ENCODE measurements at regions not wholly inside any gene's neighbourhood (a gene's known extent, or its start where the extent isn't known, plus 50 kb on each side); places are given as distances from the start of the nearest gene placed in this dataset.

GRCh38 chr14:85252011-85252410, 277.9 kb upstream of the FLRT2 start:
- no peaks in the 10 kb centered on the region for H3K9me3 ChIP-seq (ENCODE audit: insufficient read depth, low read depth, low read length)
- H3K4ac ChIP-seq (ENCODE audit: low read depth, low read length), result no peak overlapping the region
- H2BK5ac ChIP-seq (ENCODE audit: low read depth, low read length, poor library complexity), result no peak overlapping the region
- H3K23ac ChIP-seq (ENCODE audit: low read length), result no peak overlapping the region
- DNase-seq, result no peak
- H2AK5ac ChIP-seq (ENCODE audit: low read length), result no peak overlapping the region
- no peak overlapping the region for H3K27ac ChIP-seq (ENCODE audit: low read depth, low read length)
- no peak overlapping the region for H2BK12ac ChIP-seq (ENCODE audit: low read length)
- H3K79me1 ChIP-seq (ENCODE audit: low read length), result peaks cover 5% of the 10 kb centered on the region
- H4K91ac ChIP-seq (ENCODE audit: low read depth, low read length), result no peak overlapping the region
- peaks cover 6 to 7% of the 10 kb centered on the region in 2 experiments for H3K4me1 ChIP-seq (ENCODE audit: control insufficient read depth in 1 of 2, insufficient read depth in 2 of 2, low read length in 2 of 2)
- H3K36me3 ChIP-seq (ENCODE audit: control insufficient read depth in 1 of 2, insufficient read depth in 2 of 2, low read length in 2 of 2), result no peaks in the 10 kb centered on the region
- WGBS (ENCODE audit: extremely low coverage, insufficient coverage, insufficient read length), result no CpG with 5 or more reads among the region's 1 CpG
- H3K18ac ChIP-seq (ENCODE audit: low read length), result no peak overlapping the region
- H3K14ac ChIP-seq (ENCODE audit: low read length), result no peak overlapping the region
- H3K4me3 ChIP-seq (ENCODE audit: low read depth, low read length), result no peak overlapping the region
- H2BK120ac ChIP-seq (ENCODE audit: insufficient read depth, low read length, poor library complexity), result no peak overlapping the region
- no peak overlapping the region for H3K9ac ChIP-seq (ENCODE audit: low read length)
- no peak overlapping the region for H4K12ac ChIP-seq (ENCODE audit: low read depth, low read length)
- no peak overlapping the region for H4K8ac ChIP-seq (ENCODE audit: low read depth, low read length)
- no peaks in the 10 kb centered on the region for H3K27me3 ChIP-seq (ENCODE audit: insufficient read depth, low read length)
- H3K79me2 ChIP-seq (ENCODE audit: control insufficient read depth, insufficient read depth, low read length, poor library complexity), result no peaks in the 10 kb centered on the region
- H3K4me2 ChIP-seq (ENCODE audit: low read length), result no peak overlapping the region
- H2AFZ ChIP-seq (ENCODE audit: insufficient read depth, low read length, poor library complexity), result no peak overlapping the region

- Histone ChIP-seq H3K9ac (ENCODE audit: low read length) (no peak overlapping the region), H3K23ac (ENCODE audit: low read length) (no peak overlapping the region), H2BK120ac (ENCODE audit: insufficient read depth, low read length, poor library complexity) (no peak overlapping the region), H3K4me1 (ENCODE audit: control insufficient read depth in 1 of 2, insufficient read depth in 2 of 2, low read length in 2 of 2) (peaks cover under 1% of the 10 kb centered on the region in 2 experiments), H3K27ac (ENCODE audit: low read depth, low read length) (no peak overlapping the region), H4K91ac (ENCODE audit: low read depth, low read length) (no peak overlapping the region), H3K27me3 (ENCODE audit: insufficient read depth, low read length) (no peaks in the 10 kb centered on the region), H2BK5ac (ENCODE audit: low read depth, low read length, poor library complexity) (no peak overlapping the region), H3K36me3 (ENCODE audit: control insufficient read depth in 1 of 2, insufficient read depth in 2 of 2, low read length in 2 of 2) (no peaks in the 10 kb centered on the region), H3K4me2 (ENCODE audit: low read length) (no peak overlapping the region), H3K18ac (ENCODE audit: low read length) (no peak overlapping the region), H3K4me3 (ENCODE audit: low read depth, low read length) (no peak overlapping the region), H3K9me3 (ENCODE audit: insufficient read depth, low read depth, low read length) (no peaks in the 10 kb centered on the region), H3K79me1 (ENCODE audit: low read length) (peaks cover under 1% of the 10 kb centered on the region), H2AK5ac (ENCODE audit: low read length) (no peak overlapping the region), H4K12ac (ENCODE audit: low read depth, low read length) (no peak overlapping the region), H3K79me2 (ENCODE audit: control insufficient read depth, insufficient read depth, low read length, poor library complexity) (no peaks in the 10 kb centered on the region), H4K8ac (ENCODE audit: low read depth, low read length) (no peak overlapping the region), H2AFZ (ENCODE audit: insufficient read depth, low read length, poor library complexity) (no peak overlapping the region), H2BK12ac (ENCODE audit: low read length) (no peak overlapping the region), H3K4ac (ENCODE audit: low read depth, low read length) (no peak overlapping the region), H3K14ac (ENCODE audit: low read length) (no peak overlapping the region)
- no peak for DNase-seq
Measured at GRCh38 chr14:85254711-85255110, 275.2 kb upstream of the FLRT2 start.

DNA sequence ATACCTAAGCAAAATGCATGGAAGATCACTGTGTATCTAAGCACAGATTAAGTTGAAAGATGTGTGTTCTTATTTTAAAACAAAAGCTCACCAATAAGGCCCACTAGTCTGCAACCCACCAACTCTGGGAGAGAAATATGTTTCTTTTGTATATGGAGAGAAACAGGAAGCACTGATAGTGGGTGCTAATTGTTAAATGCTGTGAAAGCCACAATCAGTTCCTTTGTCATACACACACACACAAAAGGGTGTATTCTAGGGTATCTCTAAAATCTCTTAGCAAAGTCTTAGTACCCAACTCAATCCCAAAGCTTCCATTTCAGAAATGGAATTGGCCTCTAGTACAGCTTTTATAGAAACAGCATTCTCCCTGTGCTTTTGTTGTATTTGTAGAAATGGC, 272.7 kb upstream of the FLRT2 start:
- Histone ChIP-seq H3K79me1 (ENCODE audit: low read length) (no peaks in the 10 kb centered on the region), H2BK5ac (ENCODE audit: low read depth, low read length, poor library complexity) (no peak overlapping the region), H3K14ac (ENCODE audit: low read length) (no peak overlapping the region), H3K18ac (ENCODE audit: low read length) (no peak overlapping the region), H3K27ac (ENCODE audit: low read depth, low read length) (no peak overlapping the region), H2AFZ (ENCODE audit: insufficient read depth, low read length, poor library complexity) (no peak overlapping the region), H4K12ac (ENCODE audit: low read depth, low read length) (no peak overlapping the region), H3K4ac (ENCODE audit: low read depth, low read length) (no peak overlapping the region), H3K9ac (ENCODE audit: low read length) (no peak overlapping the region), H3K9me3 (ENCODE audit: insufficient read depth, low read depth, low read length) (no peaks in the 10 kb centered on the region), H3K79me2 (ENCODE audit: control insufficient read depth, insufficient read depth, low read length, poor library complexity) (no peaks in the 10 kb centered on the region), H2AK5ac (ENCODE audit: low read length) (no peak overlapping the region), H3K4me2 (ENCODE audit: low read length) (no peak overlapping the region), H4K8ac (ENCODE audit: low read depth, low read length) (no peak overlapping the region), H4K91ac (ENCODE audit: low read depth, low read length) (no peak overlapping the region), H3K4me1 (ENCODE audit: control insufficient read depth in 1 of 2, insufficient read depth in 2 of 2, low read length in 2 of 2) (no peaks in the 10 kb centered on the region), H3K23ac (ENCODE audit: low read length) (no peak overlapping the region), H3K27me3 (ENCODE audit: insufficient read depth, low read length) (no peaks in the 10 kb centered on the region), H2BK120ac (ENCODE audit: insufficient read depth, low read length, poor library complexity) (no peak overlapping the region), H3K36me3 (ENCODE audit: control insufficient read depth in 1 of 2, insufficient read depth in 2 of 2, low read length in 2 of 2) (no peaks in the 10 kb centered on the region), H3K4me3 (ENCODE audit: low read depth, low read length) (no peak overlapping the region), H2BK12ac (ENCODE audit: low read length) (no peak overlapping the region)
- no peak for DNase-seq

DNA sequence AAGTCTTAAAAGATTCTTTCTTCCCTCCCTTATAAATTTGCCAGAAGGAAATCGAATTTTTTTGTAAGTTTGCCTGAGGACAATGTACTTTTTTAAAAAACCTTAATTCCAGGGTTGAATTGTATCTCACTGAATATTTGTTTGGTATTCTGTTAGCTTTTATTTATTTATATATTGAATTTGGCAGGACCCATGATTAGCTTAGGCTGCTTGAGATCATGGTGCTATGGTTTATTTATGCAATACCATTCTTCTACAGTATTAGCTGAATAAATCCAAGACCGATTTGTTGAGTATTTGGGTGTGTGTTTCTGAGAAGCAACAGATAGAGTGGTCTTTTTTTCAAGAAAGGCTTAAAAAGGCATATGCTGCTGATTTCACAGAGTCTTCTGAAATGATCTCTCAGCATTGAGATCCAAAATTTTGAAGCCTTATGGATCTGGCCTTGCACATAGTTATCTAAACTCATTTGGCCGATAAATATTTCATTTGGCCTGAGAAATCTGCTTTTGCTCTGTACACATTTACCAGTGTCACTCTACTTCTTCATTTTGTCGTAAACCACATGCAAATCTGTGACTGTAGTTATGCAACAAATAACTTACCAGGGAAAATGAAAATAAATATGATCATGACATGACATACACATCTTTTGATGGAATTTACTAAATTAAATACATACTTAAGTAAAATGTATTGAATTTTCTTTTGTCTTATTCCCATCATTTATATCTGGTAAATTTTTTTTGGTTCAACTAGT, 265.8 kb upstream of the FLRT2 start:
- Histone ChIP-seq H2AK5ac (ENCODE audit: low read length) (no peak overlapping the region), H3K9ac (ENCODE audit: low read length) (no peak overlapping the region), H4K12ac (ENCODE audit: low read depth, low read length) (no peak overlapping the region), H2BK120ac (ENCODE audit: insufficient read depth, low read length, poor library complexity) (no peak overlapping the region), H3K4ac (ENCODE audit: low read depth, low read length) (no peak overlapping the region), H4K91ac (ENCODE audit: low read depth, low read length) (no peak overlapping the region), H2AFZ (ENCODE audit: insufficient read depth, low read length, poor library complexity) (no peak overlapping the region), H4K8ac (ENCODE audit: low read depth, low read length) (no peak overlapping the region), H3K4me3 (ENCODE audit: low read depth, low read length) (no peak overlapping the region), H2BK12ac (ENCODE audit: low read length) (no peak overlapping the region), H3K4me1 (ENCODE audit: control insufficient read depth in 1 of 2, insufficient read depth in 2 of 2, low read length in 2 of 2) (no peaks in the 10 kb centered on the region), H3K27me3 (ENCODE audit: insufficient read depth, low read length) (no peaks in the 10 kb centered on the region), H3K23ac (ENCODE audit: low read length) (no peak overlapping the region), H2BK5ac (ENCODE audit: low read depth, low read length, poor library complexity) (no peak overlapping the region), H3K27ac (ENCODE audit: low read depth, low read length) (no peak overlapping the region), H3K4me2 (ENCODE audit: low read length) (no peak overlapping the region), H3K79me2 (ENCODE audit: control insufficient read depth, insufficient read depth, low read length, poor library complexity) (no peaks in the 10 kb centered on the region), H3K9me3 (ENCODE audit: insufficient read depth, low read depth, low read length) (no peaks in the 10 kb centered on the region), H3K36me3 (ENCODE audit: control insufficient read depth in 1 of 2, insufficient read depth in 2 of 2, low read length in 2 of 2) (no peaks in the 10 kb centered on the region), H3K18ac (ENCODE audit: low read length) (no peak overlapping the region), H3K79me1 (ENCODE audit: low read length) (no peaks in the 10 kb centered on the region), H3K14ac (ENCODE audit: low read length) (no peak overlapping the region)
- no CpG with 5 or more reads among the region's 4 CpGs for WGBS (ENCODE audit: extremely low coverage, insufficient coverage, insufficient read length)
- no peak for DNase-seq
